PFSK-1 (cell line): ENCODE measurements at regions not wholly inside any gene's neighbourhood (a gene's known extent, or its start where the extent isn't known, plus 50 kb on each side); places are given as distances from the start of the nearest gene placed in this dataset.

Experiments used
- POLR2AphosphoS5 ChIP-seq: IDR thresholded peaks from 2 replicates; pipeline ENCODE4 v1.6.1; 2012; ENCODE audit warnings: low read depth, mild to moderate bottlenecking, control low read depth, low read length, moderate library complexity
- SIN3A ChIP-seq: IDR thresholded peaks from 2 replicates; pipeline ENCODE4 v1.6.1; 2012; ENCODE audit warnings: mild to moderate bottlenecking, low read length, moderate library complexity, borderline replicate concordance; ENCODE audit not compliant: insufficient read depth
- TAF1 ChIP-seq: IDR thresholded peaks from 2 replicates; pipeline ENCODE4 v1.6.1; 2012; ENCODE audit warnings: low read length, control low read depth, borderline replicate concordance; ENCODE audit not compliant: insufficient read depth
- TF ChIP-seq, protein P1 (sequence below), 2 experiments: IDR thresholded peaks; 2 replicates each; pipeline versions ENCODE4 v1.6.1 to v1.8.0; 2011 to 2012; ENCODE audit warnings: low read depth in 2 of 2, low read length in 2 of 2, control low read depth in 1 of 2, inconsistent platforms in 1 of 2, mild to moderate bottlenecking in 1 of 2, moderate library complexity in 1 of 2; ENCODE audit not compliant: insufficient read depth in 1 of 2

DNA sequence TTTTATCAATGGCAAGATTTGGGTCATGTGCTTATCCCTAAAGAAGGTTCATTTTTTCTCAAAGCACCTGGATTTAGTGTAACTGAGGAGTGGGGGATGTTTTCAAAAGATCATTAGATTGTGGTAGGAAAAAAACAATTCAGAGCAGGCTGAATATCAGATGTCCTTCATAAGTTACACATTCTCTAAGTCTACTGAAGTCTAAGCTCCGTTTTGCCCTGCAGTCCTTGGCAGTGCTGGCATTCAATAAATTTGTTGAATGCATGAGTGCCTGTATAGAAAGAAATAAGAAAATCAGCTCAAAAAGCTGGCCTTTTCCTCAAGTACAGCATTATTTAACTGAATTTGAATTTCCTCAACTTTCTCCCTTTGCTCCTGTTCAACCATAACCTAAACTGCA, 819.0 kb upstream of the GRM7 start:
- no peak for TF ChIP-seq POLR2AphosphoS5
- TF ChIP-seq, protein P1, sequence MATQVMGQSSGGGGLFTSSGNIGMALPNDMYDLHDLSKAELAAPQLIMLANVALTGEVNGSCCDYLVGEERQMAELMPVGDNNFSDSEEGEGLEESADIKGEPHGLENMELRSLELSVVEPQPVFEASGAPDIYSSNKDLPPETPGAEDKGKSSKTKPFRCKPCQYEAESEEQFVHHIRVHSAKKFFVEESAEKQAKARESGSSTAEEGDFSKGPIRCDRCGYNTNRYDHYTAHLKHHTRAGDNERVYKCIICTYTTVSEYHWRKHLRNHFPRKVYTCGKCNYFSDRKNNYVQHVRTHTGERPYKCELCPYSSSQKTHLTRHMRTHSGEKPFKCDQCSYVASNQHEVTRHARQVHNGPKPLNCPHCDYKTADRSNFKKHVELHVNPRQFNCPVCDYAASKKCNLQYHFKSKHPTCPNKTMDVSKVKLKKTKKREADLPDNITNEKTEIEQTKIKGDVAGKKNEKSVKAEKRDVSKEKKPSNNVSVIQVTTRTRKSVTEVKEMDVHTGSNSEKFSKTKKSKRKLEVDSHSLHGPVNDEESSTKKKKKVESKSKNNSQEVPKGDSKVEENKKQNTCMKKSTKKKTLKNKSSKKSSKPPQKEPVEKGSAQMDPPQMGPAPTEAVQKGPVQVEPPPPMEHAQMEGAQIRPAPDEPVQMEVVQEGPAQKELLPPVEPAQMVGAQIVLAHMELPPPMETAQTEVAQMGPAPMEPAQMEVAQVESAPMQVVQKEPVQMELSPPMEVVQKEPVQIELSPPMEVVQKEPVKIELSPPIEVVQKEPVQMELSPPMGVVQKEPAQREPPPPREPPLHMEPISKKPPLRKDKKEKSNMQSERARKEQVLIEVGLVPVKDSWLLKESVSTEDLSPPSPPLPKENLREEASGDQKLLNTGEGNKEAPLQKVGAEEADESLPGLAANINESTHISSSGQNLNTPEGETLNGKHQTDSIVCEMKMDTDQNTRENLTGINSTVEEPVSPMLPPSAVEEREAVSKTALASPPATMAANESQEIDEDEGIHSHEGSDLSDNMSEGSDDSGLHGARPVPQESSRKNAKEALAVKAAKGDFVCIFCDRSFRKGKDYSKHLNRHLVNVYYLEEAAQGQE (IDR thresholded peaks at IDR 0.05; ENCODE audit: insufficient read depth in 1 of 2, low read depth in 2 of 2, low read length in 2 of 2) = no peak
- no peak for TF ChIP-seq TAF1
- TF ChIP-seq SIN3A = no peak
